PC-3 (cell line): ENCODE measurements at regions not wholly inside any gene's neighbourhood (a gene's known extent, or its start where the extent isn't known, plus 50 kb on each side); places are given as distances from the start of the nearest gene placed in this dataset.

ENCODE experiments used
- EZH2 ChIP-seq: fragments of 300-600 bp; sonication (generic); IDR thresholded peaks from one replicate; pipeline ENCODE4 v1.6.1; 2017; ENCODE audit warnings: antibody characterized with exemption, mild to moderate bottlenecking, low read length; ENCODE audit not compliant: unreplicated experiment
- EZH2phosphoT487 ChIP-seq: fragments of 300-600 bp; sonication (generic); IDR thresholded peaks from 2 replicates; pipeline ENCODE4 v1.6.1; 2018; ENCODE audit warnings: mild to moderate bottlenecking, antibody characterized with exemption, low read length, borderline replicate concordance
- TF ChIP-seq, protein P1 (sequence below): fragments of 300-600 bp; sonication (generic); conservative IDR thresholded peaks from 2 replicates; pipeline ENCODE4 v1.5.1; 2017; ENCODE audit warnings: antibody characterized with exemption, low read depth, mild to moderate bottlenecking, low read length

DNA sequence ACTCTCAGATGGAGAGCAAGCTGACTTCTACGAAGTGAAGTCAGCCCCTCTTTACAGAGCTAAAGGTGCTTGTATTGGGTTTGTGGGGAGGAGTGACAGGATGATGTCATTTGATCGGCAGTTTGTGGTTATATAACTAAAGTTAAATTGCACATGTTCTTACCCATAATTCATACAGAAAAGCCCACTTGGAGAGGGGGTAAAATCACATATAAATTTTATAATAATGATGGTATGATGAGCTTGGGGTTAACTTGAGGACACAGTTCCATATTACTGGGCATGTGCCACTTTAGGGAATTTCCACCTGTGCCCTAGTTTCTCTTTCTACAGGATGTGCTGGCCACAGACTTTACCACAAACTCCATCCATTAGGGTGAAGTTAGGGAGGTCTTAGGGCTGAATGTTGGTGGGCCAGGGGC is 1178.6 kb upstream of the CDH9 start:
- TF ChIP-seq, protein P1, sequence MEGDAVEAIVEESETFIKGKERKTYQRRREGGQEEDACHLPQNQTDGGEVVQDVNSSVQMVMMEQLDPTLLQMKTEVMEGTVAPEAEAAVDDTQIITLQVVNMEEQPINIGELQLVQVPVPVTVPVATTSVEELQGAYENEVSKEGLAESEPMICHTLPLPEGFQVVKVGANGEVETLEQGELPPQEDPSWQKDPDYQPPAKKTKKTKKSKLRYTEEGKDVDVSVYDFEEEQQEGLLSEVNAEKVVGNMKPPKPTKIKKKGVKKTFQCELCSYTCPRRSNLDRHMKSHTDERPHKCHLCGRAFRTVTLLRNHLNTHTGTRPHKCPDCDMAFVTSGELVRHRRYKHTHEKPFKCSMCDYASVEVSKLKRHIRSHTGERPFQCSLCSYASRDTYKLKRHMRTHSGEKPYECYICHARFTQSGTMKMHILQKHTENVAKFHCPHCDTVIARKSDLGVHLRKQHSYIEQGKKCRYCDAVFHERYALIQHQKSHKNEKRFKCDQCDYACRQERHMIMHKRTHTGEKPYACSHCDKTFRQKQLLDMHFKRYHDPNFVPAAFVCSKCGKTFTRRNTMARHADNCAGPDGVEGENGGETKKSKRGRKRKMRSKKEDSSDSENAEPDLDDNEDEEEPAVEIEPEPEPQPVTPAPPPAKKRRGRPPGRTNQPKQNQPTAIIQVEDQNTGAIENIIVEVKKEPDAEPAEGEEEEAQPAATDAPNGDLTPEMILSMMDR, result no peak
- TF ChIP-seq EZH2, result no peak
- TF ChIP-seq EZH2phosphoT487, result no peak
